ENCODE measurements at regions not wholly inside any gene's neighbourhood (a gene's known extent, or its start where the extent isn't known, plus 50 kb on each side); places are given as distances from the start of the nearest gene placed in this dataset.
A peak's percentile ranks its signal among the peaks of the same experiment; 100 is the strongest.

DNA sequence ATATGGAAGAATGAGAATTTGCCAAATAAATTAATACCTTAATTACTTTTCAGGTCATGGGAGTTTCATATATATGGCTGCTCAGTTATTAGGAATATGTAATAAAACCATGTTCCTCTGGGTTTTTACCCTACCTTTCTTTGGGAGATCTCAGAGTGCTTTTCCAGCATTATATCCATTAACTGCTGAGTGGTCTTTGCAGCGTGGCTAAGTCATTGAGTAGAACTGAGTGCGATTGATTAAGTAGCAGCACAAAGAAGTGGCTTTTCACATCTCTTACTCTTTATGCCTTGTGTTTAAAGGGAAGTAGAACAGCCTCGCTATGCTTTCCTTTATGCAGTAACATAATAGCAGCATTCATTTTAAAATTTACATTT is 340.1 kb downstream of the SNAPC1 start:
- FAIRE-seq: no peak
- Histone ChIP-seq H3K36me3 (ENCODE audit: control insufficient read depth, insufficient read depth, low read length) (no peaks in the 10 kb centered on the region), H3K9me3 (replicated peaks; ENCODE audit: control insufficient read depth, insufficient read depth, low read depth, low read length) (no peaks in the 10 kb centered on the region), H3K4me2 (ENCODE audit: insufficient read depth, low read length) (no peak overlapping the region), H2AFZ (ENCODE audit: low read depth, low read length) (no peak overlapping the region), H3K79me2 (ENCODE audit: control insufficient read depth, insufficient read depth, low read length) (no peaks in the 10 kb centered on the region), H3K9ac (ENCODE audit: insufficient read depth in 1 of 2, low read depth in 2 of 2, low read length in 2 of 2) (no peak overlapping the region), H3K27me3 (ENCODE audit: control insufficient read depth in 2 of 2, insufficient read depth in 2 of 2, low read length in 2 of 2) (no peaks in the 10 kb centered on the region), H4K20me1 (replicated peaks; ENCODE audit: control insufficient read depth, insufficient read depth, low read length) (no peaks in the 10 kb centered on the region), H3K4me3 (no peak overlapping the region), H3K9me1 (ENCODE audit: control insufficient read depth, insufficient read depth, low read length) (no peaks in the 10 kb centered on the region), H3K27ac (ENCODE audit: extremely low read depth, low read depth, low read length) (no peak overlapping the region), H3K4me1 (replicated peaks in 1 of 2; ENCODE audit: control insufficient read depth in 2 of 2, insufficient read depth in 2 of 2, low read length in 2 of 2) (no peaks in the 10 kb centered on the region)
- ChIA-PET POLR2A (no interaction called here), CTCF (ENCODE audit: low intra/inter-chr PET ratio) (no interaction called here)
- no peak for TF ChIP-seq POLR2A (conservative IDR thresholded peaks at IDR 0.05)
- no peak for TF ChIP-seq NFYB (IDR thresholded peaks at IDR 0.05; ENCODE audit: extremely low read depth, insufficient read length)
- ATAC-seq: no peak
- WGBS (ENCODE audit: insufficient coverage, low coverage, missing lambda C conversion rate): 0% methylated on average over 3 of the region's 3 CpGs
- no TSS peak for BruUV-seq (replicated peaks)
- intact Hi-C loops (cut with micrococcal nuclease) (no loop called here), in situ Hi-C loops (cut with MboI) (loop anchor here (25.0 kb wide), 1 partner anchor 815 kb away; the partner anchor contains the start of gene TMEM30B)
- no peak for DNase-seq (ENCODE audit: extremely low read depth in 1 of 4, low spot score in 3 of 4)

DNA sequence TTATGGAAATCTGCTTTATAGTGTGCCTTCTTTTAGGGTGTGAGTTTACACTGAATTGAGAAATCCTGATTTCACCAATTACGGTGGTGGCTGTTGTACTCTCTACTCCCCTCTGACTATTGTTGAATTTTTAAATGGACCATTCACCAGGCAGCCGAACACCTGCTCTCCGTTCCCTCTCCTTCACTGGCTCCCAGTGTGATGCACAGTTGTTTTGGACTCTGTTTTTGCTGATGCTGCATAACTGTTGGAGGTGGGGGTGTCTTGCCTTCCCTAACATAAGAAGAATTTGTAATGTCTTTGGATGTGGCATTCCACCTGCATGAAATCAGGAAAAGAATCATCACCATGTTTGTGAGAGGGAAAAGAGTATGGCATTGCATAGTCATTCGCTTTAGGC is 341.2 kb downstream of the SNAPC1 start:
- TF ChIP-seq ZNF316 (IDR thresholded peaks at IDR 0.05): peak; percentile 34; the same call in 1 of the 2 replicates
- TF ChIP-seq FIP1L1 (IDR thresholded peaks at IDR 0.05; ENCODE audit: low read depth, low read length, poor library complexity, severe bottlenecking): no peak
- peak; percentile 29; the same call in 1 of the 2 replicates for TF ChIP-seq C11orf30 (IDR thresholded peaks at IDR 0.05; ENCODE audit: low read depth)
- no peak for TF ChIP-seq HDGF (IDR thresholded peaks at IDR 0.05)
- TF ChIP-seq, protein P1, sequence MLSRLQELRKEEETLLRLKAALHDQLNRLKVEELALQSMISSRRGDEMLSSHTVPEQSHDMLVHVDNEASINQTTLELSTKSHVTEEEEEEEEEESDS (CRISPR knock-in tag; IDR thresholded peaks at IDR 0.05): no peak
- peak; percentile 37; the same call in 1 of the 2 replicates for TF ChIP-seq MAFF (IDR thresholded peaks at IDR 0.05; ENCODE audit: low read length)
- peak; percentile 11; the same call in 1 of the 2 replicates for TF ChIP-seq MAFK (IDR thresholded peaks at IDR 0.05; ENCODE audit: low read length)
- TF ChIP-seq U2AF1 (optimal IDR thresholded peaks at IDR 0.05; ENCODE audit: low read depth, low read length): no peak
- Histone ChIP-seq H3K4me1 (replicated peaks in 1 of 2; ENCODE audit: control insufficient read depth in 2 of 2, insufficient read depth in 2 of 2, low read length in 2 of 2) (no peaks in the 10 kb centered on the region), H3K27ac (ENCODE audit: extremely low read depth, low read depth, low read length) (no peak overlapping the region), H3K9me3 (replicated peaks; ENCODE audit: control insufficient read depth, insufficient read depth, low read depth, low read length) (no peaks in the 10 kb centered on the region), H3K27me3 (ENCODE audit: control insufficient read depth in 2 of 2, insufficient read depth in 2 of 2, low read length in 2 of 2) (no peaks in the 10 kb centered on the region), H3K9me1 (ENCODE audit: control insufficient read depth, insufficient read depth, low read length) (no peaks in the 10 kb centered on the region), H2AFZ (ENCODE audit: low read depth, low read length) (no peak overlapping the region), H3K9ac (ENCODE audit: insufficient read depth in 1 of 2, low read depth in 2 of 2, low read length in 2 of 2) (no peak overlapping the region), H3K4me3 (no peak overlapping the region), H4K20me1 (replicated peaks; ENCODE audit: control insufficient read depth, insufficient read depth, low read length) (no peaks in the 10 kb centered on the region), H3K36me3 (ENCODE audit: control insufficient read depth, insufficient read depth, low read length) (no peaks in the 10 kb centered on the region), H3K79me2 (ENCODE audit: control insufficient read depth, insufficient read depth, low read length) (no peaks in the 10 kb centered on the region), H3K4me2 (ENCODE audit: insufficient read depth, low read length) (no peak overlapping the region)
- CTCF ChIA-PET (ENCODE audit: low intra/inter-chr PET ratio): no interaction called here
- DNase-seq (ENCODE audit: extremely low read depth in 1 of 4, low spot score in 3 of 4) (no peak), ATAC-seq (no peak), FAIRE-seq (no peak)
- intact Hi-C loops (cut with micrococcal nuclease) (no loop called here), in situ Hi-C loops (cut with MboI) (loop anchor here (25.0 kb wide), 1 partner anchor 816 kb away; the partner anchor contains the start of gene TMEM30B)
- POLR2A ChIA-PET: no interaction called here
- 0% methylated on average over 4 of the region's 4 CpGs for WGBS (ENCODE audit: insufficient coverage, low coverage, missing lambda C conversion rate)
- no TSS peak for BruUV-seq (replicated peaks)
